ENCODE measurements at regions not wholly inside any gene's neighbourhood (a gene's known extent, or its start where the extent isn't known, plus 50 kb on each side); places are given as distances from the start of the nearest gene placed in this dataset.

- TF ChIP-seq CTCF (IDR thresholded peaks at IDR 0.05; ENCODE audit: extremely low read depth in 1 of 2, insufficient read depth in 1 of 2, low read depth in 1 of 2, low read length in 2 of 2) = no peak
- TF ChIP-seq POLR2A (IDR thresholded peaks at IDR 0.05; ENCODE audit: low read depth, low read length) = no peak
- no peak for TF ChIP-seq EZH2 (IDR thresholded peaks at IDR 0.05; ENCODE audit: borderline replicate concordance, low read depth, low read length, severe bottlenecking)
- no peak for TF ChIP-seq JUN (IDR thresholded peaks at IDR 0.05; ENCODE audit: borderline replicate concordance, insufficient read depth, insufficient read length, low read depth)
- TF ChIP-seq, protein P1, sequence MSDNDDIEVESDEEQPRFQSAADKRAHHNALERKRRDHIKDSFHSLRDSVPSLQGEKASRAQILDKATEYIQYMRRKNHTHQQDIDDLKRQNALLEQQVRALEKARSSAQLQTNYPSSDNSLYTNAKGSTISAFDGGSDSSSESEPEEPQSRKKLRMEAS (IDR thresholded peaks at IDR 0.05; ENCODE audit: insufficient read depth, insufficient read length) = no peak
- no peak for TF ChIP-seq POLR2AphosphoS5 (IDR thresholded peaks at IDR 0.05; ENCODE audit: insufficient read depth, low read depth, low read length)
- no peak for TF ChIP-seq FOS (IDR thresholded peaks at IDR 0.05; ENCODE audit: borderline replicate concordance, insufficient read depth, low read length)
- no peak for TF ChIP-seq MYC (IDR thresholded peaks at IDR 0.05; ENCODE audit: low read depth, low read length)
Observed at GRCh38 chr2:109058802-109059201, 69.8 kb upstream of the EDAR start.
